ENCODE measurements at regions not wholly inside any gene's neighbourhood (a gene's known extent, or its start where the extent isn't known, plus 50 kb on each side); places are given as distances from the start of the nearest gene placed in this dataset.

DNA sequence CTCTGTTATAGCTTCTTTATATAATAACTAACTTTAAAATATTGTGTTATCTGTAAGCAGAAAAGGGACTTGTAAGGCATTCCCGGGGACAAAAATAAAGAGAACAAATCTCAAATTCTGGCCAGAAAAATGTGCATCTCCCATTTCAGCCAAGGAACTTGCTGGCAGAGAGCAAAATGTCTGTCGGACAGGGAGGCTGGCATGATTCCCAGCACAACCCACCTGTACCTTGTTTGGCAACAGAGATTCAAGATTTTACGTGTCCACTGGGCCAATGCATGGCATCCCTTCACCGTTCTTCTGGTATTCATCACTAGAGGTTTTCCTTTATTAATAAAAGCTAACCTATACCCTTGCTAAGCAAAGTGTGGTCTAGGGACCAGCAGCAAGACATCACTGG, 566.6 kb downstream of the PSAT1 start:
- H3K27ac Mint-ChIP-seq: no peak overlapping the region
- no peak for ATAC-seq
- no peak for DNase-seq
- no peaks in the 10 kb centered on the region for H3K9me3 Mint-ChIP-seq
- no peaks in the 10 kb centered on the region for H3K4me1 Mint-ChIP-seq
- no peak overlapping the region for H3K4me3 Mint-ChIP-seq
- H3K27me3 Mint-ChIP-seq: no peaks in the 10 kb centered on the region
- H3K36me3 Mint-ChIP-seq (ENCODE audit: low read depth): no peaks in the 10 kb centered on the region

DNA sequence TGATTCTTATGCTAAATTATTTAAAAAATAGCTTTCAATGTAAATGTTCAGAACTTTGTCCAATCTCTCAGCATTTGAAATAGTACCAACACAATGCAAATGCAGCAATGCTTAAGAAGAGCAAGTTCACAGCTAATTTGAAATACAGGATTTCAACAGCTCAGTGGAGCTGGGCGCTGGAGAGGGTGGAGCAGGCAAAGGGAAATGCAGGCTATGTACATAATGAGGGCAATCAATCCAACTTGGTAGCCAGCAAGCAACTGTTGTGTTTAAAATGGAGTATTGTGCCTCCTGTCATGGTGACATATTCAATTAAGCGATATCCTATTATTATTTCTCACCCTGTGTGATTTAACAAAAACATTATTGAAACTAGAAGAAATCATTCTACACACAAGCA, 568.8 kb downstream of the PSAT1 start:
- DNase-seq (no peak), ATAC-seq (no peak)
- Mint-ChIP-seq H3K36me3 (ENCODE audit: low read depth) (no peaks in the 10 kb centered on the region), H3K27me3 (no peaks in the 10 kb centered on the region), H3K4me1 (no peaks in the 10 kb centered on the region), H3K9me3 (no peaks in the 10 kb centered on the region), H3K27ac (no peak overlapping the region), H3K4me3 (no peak overlapping the region)

DNA sequence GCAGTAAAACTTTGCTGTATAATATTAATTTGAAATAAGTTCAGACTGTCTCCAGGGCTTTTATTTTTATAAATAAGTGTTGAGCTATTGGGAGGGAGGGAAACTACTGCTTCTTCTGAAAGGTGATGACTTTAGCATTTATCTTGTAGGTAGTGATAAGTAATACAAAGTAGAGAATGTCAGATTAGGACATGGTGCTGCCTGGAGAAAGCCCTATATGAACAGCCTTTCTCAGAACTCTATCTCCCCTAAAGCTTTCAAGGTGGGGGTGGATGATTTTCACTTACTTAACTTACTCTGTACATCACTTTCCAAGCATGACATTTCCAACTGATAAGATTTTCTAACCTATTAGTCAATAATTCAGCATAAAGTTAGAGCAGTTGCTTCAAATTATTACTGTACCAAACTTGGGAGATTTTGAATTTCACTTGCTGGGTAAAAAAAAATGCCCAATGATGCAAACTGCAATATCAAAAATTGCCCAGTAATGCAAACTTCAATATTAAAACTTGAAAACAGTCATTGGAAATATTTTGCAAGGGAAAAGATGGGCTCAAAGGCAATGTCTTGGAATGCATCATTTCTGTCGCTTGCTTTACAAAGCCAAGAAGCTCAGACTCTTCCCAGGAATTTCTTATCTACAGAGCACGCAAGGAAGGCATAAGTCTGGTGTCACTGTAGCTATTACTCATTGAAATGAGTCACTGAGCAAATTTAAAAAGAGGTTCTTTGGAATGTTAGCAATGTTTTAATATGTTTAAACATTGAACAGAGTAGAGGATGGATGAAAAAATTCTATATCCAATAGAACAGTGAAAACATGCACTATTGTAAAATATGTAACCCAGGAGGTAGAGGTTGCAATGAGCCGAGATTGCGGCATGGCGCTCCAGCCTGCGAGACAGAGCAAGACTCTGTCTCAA, 569.5 kb downstream of the PSAT1 start:
- Mint-ChIP-seq H3K27me3 (no peaks in the 10 kb centered on the region), H3K4me1 (no peaks in the 10 kb centered on the region), H3K9me3 (no peaks in the 10 kb centered on the region), H3K36me3 (ENCODE audit: low read depth) (no peaks in the 10 kb centered on the region), H3K4me3 (no peak overlapping the region), H3K27ac (no peak overlapping the region)
- DNase-seq: no peak
- no peak for ATAC-seq

DNA sequence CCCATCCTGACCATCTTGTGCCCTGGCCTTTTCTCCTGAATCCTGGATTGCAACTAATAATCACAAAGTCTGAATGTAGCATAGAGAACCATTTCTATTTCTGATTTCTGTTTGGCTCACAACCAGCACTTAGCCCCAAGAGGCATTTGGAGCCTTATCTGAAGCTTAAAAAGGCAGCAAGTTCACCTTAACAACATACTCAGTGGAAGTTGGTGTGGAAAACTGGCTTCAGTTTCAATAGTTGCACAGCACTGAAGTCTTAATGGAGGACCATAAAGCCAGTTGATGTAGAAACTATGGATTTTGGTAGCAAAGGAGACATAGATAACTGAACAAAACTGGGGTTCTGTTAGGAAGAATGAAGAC, 574.1 kb downstream of the PSAT1 start:
- Mint-ChIP-seq H3K27me3 (no peaks in the 10 kb centered on the region), H3K4me3 (no peak overlapping the region), H3K27ac (no peak overlapping the region), H3K9me3 (peaks cover 6% of the 10 kb centered on the region), H3K4me1 (no peaks in the 10 kb centered on the region), H3K36me3 (ENCODE audit: low read depth) (no peaks in the 10 kb centered on the region)
- ATAC-seq (no peak), DNase-seq (no peak)

DNA sequence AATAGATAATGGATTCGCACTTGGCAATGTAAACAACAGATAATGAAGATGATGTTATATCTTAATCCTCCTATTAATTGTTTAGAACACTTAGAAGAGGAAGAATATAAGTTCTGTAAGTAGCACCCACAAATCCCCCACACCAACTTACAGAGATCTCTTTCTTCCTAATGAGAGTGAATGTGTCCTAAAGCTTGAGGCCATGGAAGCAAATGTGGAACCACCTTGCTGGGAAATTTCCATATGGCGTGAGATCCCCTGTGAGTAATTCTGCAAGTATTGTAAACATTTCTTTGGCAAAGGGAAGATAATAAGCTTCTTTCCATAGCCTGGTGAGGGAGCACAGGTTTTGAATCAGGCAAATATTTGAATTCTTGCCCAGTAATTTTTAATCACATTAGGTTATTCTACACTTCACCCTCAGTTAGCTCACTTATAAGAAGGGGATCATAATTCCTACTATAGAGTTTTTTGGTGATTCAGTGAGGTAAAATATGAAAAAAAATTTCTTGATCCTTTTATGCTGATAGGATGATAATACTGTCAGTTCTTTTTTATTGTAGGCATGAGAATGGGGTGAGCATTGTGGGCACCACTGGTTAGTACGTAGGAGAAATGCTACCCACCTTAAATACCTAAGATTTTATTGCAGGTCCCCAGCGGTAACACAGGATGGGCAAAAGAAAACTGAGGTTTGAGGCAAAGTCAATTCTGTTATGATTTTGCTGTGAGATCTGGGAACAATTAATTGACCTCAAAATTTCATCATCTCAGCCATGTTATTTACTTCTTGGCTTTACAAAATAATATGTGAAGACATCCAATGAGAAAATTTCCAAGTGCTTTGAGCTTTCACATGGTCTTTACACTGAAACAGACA, 574.8 kb downstream of the PSAT1 start:
- H3K4me1 Mint-ChIP-seq: no peaks in the 10 kb centered on the region
- H3K9me3 Mint-ChIP-seq: peaks cover 6% of the 10 kb centered on the region
- H3K4me3 Mint-ChIP-seq: no peak overlapping the region
- no peak overlapping the region for H3K27ac Mint-ChIP-seq
- no peaks in the 10 kb centered on the region for H3K36me3 Mint-ChIP-seq (ENCODE audit: low read depth)
- no peak for ATAC-seq
- no peaks in the 10 kb centered on the region for H3K27me3 Mint-ChIP-seq
- no peak for DNase-seq

DNA sequence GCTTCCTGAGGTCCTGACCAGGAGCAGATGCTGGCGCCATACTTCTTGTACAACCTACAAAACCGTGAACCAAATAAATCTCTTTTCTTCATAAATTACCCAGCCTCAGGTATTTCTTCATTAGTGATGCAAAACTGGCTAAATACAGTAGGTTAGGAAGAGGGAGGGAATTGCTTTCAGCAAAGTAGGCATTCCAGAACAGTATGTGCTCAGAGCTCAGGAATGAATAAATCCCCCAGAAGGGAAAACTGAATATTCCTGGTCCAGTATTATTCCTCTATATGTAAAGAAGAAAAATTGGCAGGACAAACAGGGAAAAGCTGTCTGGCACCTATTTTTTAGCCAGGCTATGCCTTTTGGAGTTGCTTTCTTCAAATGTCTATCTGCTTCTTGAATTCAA, 577.1 kb downstream of the PSAT1 start:
- Mint-ChIP-seq H3K4me3 (no peak overlapping the region), H3K36me3 (ENCODE audit: low read depth) (no peaks in the 10 kb centered on the region), H3K9me3 (peaks cover 6% of the 10 kb centered on the region), H3K27me3 (no peaks in the 10 kb centered on the region), H3K27ac (no peak overlapping the region), H3K4me1 (no peaks in the 10 kb centered on the region)
- no peak for DNase-seq
- no peak for ATAC-seq

DNA sequence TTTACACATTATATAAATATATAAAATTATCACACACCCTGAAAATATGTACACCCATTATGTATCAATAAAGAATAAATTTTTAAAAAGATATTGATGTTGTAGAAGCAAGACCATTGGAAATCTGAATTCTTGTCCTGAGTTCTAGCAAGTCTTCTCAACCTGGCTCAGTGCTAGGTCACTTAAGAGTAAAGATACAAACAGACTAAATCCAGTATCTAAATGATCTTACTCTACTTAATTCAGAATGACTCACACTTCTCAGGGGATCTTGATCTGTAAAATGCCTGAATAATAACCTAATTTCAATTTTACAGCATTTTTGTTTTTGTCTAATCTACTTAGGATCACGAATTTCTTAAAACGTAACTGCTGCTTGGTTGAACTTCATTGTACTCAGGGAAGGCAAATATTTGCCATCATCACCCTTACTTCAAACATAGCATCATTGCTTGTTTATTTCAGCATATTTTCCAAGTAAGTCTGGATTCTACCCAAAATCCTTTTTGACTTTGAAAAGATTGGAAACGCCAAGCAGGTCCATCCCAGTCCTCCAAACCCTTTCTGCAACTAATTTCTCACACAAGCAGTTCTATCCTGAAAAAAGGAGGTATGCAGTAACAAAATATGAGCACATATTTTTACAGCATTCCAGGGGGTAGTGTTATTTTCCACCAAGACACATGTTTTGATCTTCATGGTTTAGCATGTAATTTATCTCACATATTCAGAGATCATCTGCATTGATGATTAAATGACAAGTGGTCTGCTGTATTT, 582.6 kb downstream of the PSAT1 start:
- Mint-ChIP-seq H3K9me3 (no peaks in the 10 kb centered on the region), H3K27ac (no peak overlapping the region), H3K4me3 (no peak overlapping the region), H3K36me3 (ENCODE audit: low read depth) (no peaks in the 10 kb centered on the region), H3K4me1 (no peaks in the 10 kb centered on the region), H3K27me3 (no peaks in the 10 kb centered on the region)
- ATAC-seq (no peak), DNase-seq (no peak)

DNA sequence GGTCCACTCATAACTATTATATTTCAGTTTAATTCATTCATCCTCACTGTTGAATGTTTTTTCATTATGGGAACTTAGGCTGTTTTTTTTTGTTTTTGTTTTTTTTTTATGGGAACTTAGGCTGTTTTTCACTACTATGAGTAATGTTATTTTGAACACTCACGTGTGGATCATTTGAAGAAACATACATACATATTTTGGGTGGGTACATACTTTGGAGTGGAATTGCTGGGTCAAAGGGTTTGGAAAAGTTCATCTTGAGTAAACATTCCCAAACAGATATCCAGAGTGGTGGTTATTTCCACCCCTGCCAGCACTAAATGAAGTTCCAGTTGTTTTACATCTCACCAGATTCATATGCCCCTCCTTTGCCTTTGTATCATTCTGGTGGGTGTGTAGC, 584.4 kb downstream of the PSAT1 start:
- ATAC-seq (no peak), DNase-seq (no peak)
- Mint-ChIP-seq H3K36me3 (ENCODE audit: low read depth) (no peaks in the 10 kb centered on the region), H3K27me3 (no peaks in the 10 kb centered on the region), H3K27ac (no peak overlapping the region), H3K4me3 (no peak overlapping the region), H3K9me3 (no peaks in the 10 kb centered on the region), H3K4me1 (no peaks in the 10 kb centered on the region)

DNA sequence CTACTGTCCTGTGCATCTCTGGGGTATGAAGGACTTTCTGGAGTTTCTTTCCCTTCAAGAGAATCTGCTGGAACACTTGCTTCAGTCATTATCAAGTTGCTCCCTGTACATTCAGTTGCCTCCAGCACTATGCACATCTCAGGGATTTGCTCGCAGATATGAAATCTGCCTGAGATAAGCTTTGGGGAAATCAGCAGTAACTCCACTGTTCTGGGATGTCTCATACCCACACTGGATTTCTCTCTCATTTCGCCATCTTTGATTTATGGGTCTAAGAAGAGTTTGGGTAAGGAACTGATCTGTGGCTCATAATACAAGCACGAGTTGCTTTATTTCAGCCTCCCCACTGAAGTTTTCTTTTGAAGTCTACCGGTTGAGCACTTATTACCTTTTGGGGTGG, 585.6 kb downstream of the PSAT1 start:
- no peaks in the 10 kb centered on the region for H3K4me1 Mint-ChIP-seq
- H3K4me3 Mint-ChIP-seq: no peak overlapping the region
- ATAC-seq: no peak
- no peaks in the 10 kb centered on the region for H3K36me3 Mint-ChIP-seq (ENCODE audit: low read depth)
- no peak for DNase-seq
- no peak overlapping the region for H3K27ac Mint-ChIP-seq
- no peaks in the 10 kb centered on the region for H3K9me3 Mint-ChIP-seq
- no peaks in the 10 kb centered on the region for H3K27me3 Mint-ChIP-seq

DNA sequence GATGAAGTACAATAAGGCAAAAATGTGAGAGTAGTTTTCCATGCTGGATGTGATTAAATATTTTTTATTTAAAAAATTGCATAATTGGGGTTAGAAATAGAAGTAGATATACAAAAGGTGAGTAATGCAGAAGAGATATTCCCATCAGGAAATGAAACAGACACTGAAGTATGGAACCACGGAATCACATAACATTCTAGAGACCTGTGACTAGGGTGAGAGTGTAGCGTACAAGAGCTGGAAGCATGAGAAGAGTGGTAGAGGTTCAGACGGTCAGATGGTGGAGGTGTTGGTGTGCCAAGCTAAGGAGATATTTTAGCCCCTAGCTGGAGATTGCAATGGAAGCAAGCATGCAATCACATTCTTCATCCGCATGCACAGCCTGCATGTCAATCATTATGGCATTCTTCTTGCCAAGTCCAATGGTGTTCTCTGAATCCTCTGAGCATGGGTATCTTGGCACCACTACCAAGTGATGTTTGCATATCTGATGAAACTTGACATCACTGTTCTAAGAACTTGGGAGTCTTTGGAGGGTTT, 587.8 kb downstream of the PSAT1 start:
- H3K36me3 Mint-ChIP-seq (ENCODE audit: low read depth): no peaks in the 10 kb centered on the region
- DNase-seq (no peak), ATAC-seq (no peak)
- no peak overlapping the region for H3K4me3 Mint-ChIP-seq
- H3K9me3 Mint-ChIP-seq: no peaks in the 10 kb centered on the region
- H3K27me3 Mint-ChIP-seq: no peaks in the 10 kb centered on the region
- no peaks in the 10 kb centered on the region for H3K4me1 Mint-ChIP-seq
- H3K27ac Mint-ChIP-seq: no peak overlapping the region

DNA sequence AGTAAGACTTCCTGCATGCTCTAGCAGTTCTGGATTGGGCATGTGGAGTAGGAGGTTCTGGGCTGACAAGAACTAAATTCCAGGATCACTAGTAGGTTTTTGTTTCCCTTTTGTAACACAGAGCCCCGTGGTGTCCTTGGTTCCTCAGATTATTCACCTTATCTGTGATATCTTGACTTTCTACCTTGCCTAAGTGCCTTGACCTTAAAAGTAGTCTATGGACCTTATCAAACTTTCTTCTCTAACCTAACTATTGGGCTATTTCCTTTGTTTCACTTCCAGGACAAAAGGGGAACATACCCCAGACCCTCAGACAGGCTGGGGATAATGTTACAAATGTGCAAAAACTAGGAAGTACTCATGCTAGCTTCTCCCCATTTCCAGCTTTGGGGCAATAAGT, 595.3 kb downstream of the PSAT1 start:
- ATAC-seq: no peak
- Mint-ChIP-seq H3K4me3 (no peak overlapping the region), H3K4me1 (no peaks in the 10 kb centered on the region)

DNA sequence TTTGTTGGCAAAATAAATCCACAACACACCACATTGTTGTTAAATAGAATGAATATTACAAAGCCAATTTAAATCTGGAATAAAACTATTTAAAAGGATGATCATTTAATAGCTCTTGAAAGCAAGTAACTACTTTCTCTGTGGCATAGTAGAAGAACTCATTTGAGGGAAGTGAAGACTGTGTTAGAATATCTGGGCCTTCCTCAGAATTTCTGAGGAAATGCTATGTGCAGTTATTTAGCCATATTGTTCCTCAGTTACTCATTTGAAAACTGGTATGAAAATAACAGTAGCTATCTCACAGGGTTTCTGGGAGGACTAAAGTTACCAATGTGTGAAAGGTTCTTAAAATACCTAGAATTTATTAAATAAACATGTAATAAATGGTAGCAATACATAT, 595.8 kb downstream of the PSAT1 start:
- no peaks in the 10 kb centered on the region for H3K36me3 Mint-ChIP-seq (ENCODE audit: low read depth)
- H3K4me1 Mint-ChIP-seq: no peaks in the 10 kb centered on the region
- H3K27me3 Mint-ChIP-seq: no peaks in the 10 kb centered on the region
- H3K9me3 Mint-ChIP-seq: peaks cover 3% of the 10 kb centered on the region
- ATAC-seq (no peak), DNase-seq (no peak)
- no peak overlapping the region for H3K27ac Mint-ChIP-seq
- H3K4me3 Mint-ChIP-seq: no peak overlapping the region

More for the DNA sequence above, 595.3 kb downstream of the PSAT1 start:
- Mint-ChIP-seq H3K27ac (no peak overlapping the region), H3K9me3 (peaks cover 3% of the 10 kb centered on the region), H3K27me3 (no peaks in the 10 kb centered on the region), H3K36me3 (ENCODE audit: low read depth) (no peaks in the 10 kb centered on the region)
- DNase-seq: no peak

DNA sequence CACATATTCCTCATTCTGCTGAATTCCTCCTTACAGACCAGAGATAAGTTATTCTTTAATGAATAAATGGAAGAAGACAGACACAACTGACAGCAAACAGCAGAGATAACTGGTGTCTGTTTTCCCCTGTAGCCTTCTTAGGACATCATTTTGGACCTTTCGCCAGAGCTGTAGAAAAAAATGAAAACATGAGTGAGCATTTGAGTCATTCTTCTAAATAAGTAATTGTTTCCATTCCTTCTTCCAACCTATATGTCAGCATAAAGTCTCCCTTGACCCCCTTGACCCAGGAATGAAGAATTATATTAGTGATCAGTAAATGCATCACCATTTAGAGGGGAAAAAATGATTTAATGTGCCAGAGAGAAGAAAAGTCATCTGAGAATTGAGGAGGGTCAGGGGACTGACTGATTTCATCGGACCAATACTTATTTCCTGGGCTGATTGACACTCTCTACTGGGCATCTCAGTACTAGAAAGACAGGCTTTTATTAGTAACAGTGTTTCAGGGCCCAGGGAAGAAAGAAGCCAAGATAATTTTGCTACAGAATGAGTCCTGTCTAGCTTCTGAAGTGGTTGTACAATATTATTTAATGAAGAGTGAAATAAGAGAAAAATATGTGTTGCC, 597.0 kb downstream of the PSAT1 start:
- Mint-ChIP-seq H3K4me1 (no peaks in the 10 kb centered on the region), H3K27me3 (no peaks in the 10 kb centered on the region), H3K4me3 (no peak overlapping the region), H3K27ac (no peak overlapping the region), H3K36me3 (ENCODE audit: low read depth) (no peaks in the 10 kb centered on the region), H3K9me3 (peaks cover 7% of the 10 kb centered on the region)
- no peak for DNase-seq
- ATAC-seq: no peak

DNA sequence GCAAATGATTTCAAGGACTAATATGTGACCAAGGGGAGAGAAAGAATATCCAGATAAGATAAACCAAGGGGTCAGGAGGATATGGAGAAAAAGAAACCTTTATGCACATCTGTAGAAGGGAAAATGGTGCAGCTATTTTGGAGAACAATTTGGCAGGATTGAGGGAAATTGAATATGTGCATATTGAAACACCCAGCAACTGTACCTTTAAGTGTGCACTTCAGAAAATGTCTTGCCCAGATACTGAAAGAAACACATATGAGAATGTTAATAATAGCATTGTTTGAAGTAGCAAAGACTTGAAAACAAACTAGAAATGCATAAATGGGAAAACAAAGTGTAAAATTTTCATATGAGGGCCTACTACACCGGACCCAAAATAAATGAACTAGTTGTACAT, 599.6 kb downstream of the PSAT1 start:
- DNase-seq (no peak), ATAC-seq (no peak)
- no peaks in the 10 kb centered on the region for H3K36me3 Mint-ChIP-seq (ENCODE audit: low read depth)
- H3K4me3 Mint-ChIP-seq: no peak overlapping the region
- peaks cover 3% of the 10 kb centered on the region for H3K9me3 Mint-ChIP-seq
- no peaks in the 10 kb centered on the region for H3K27me3 Mint-ChIP-seq
- H3K4me1 Mint-ChIP-seq: no peaks in the 10 kb centered on the region
- no peak overlapping the region for H3K27ac Mint-ChIP-seq

All from activated naive CD8-positive, alpha-beta T cell treated with anti-CD3 and anti-CD28 coated beads, Interleukin-2, amount 50 U/mL, for 24 hours (primary cell).